H1 (cell line): ENCODE measurements at regions not wholly inside any gene's neighbourhood (a gene's known extent, or its start where the extent isn't known, plus 50 kb on each side); places are given as distances from the start of the nearest gene placed in this dataset.

Experiments used
- CTCF ChIA-PET: fragments of 300-600 bp; sonication (Branson Sonifier 250); formaldehyde crosslinking; loops from one replicate; lab custom pipeline; 2021; ENCODE audit not compliant: partially characterized antibody; lab: Charles Lee
- POLR2A ChIA-PET: fragments of 300-600 bp; sonication (Branson Sonifier 250); formaldehyde crosslinking; loops from one replicate; lab custom pipeline; 2021; ENCODE audit warnings: inconsistent platforms; ENCODE audit not compliant: partially characterized antibody; lab: Charles Lee
- DNase-seq, 2 experiments: peaks; one replicate each; pipeline versions ENCODE4 v3.0.0 to v3.0.0-alpha.2; 2010 to 2022; ENCODE audit warnings: low spot score in 2 of 2, low read depth in 1 of 2, mixed read lengths in 1 of 2
- FAIRE-seq: peaks from 2 replicates; lab custom pipeline; 2011; peaks lifted over from hg19 to GRCh38; lab: Jason Lieb, UNC
- H2AFZ ChIP-seq: 2 replicates; pipeline ENCODE4 v1.8.1; 2012; ENCODE audit warnings: low read length, inconsistent platforms
- H2AK5ac ChIP-seq: 2 replicates; pipeline ENCODE4 v1.6.1; 2013; ENCODE audit warnings: low read depth, low read length
- H2BK120ac ChIP-seq: replicated peaks from 2 replicates; pipeline ENCODE3; 2013; ENCODE audit warnings: low read depth, low read length, inconsistent platforms
- H2BK12ac ChIP-seq: 2 replicates; pipeline ENCODE4 v1.6.1; 2013; ENCODE audit warnings: low read depth, low read length
- H2BK15ac ChIP-seq: 2 replicates; pipeline ENCODE4 v1.6.1; 2013; ENCODE audit warnings: low read length
- H2BK20ac ChIP-seq: 2 replicates; pipeline ENCODE4 v1.6.1; 2013; ENCODE audit warnings: low read length
- H2BK5ac ChIP-seq: 2 replicates; pipeline ENCODE4 v1.6.1; 2013; ENCODE audit warnings: low read depth, low read length
- H3K14ac ChIP-seq: 2 replicates; pipeline ENCODE4 v1.6.1; 2013; ENCODE audit warnings: inconsistent platforms; ENCODE audit not compliant: insufficient read length
- H3K18ac ChIP-seq: 2 replicates; pipeline ENCODE4 v1.6.1; 2013; ENCODE audit warnings: low read length; ENCODE audit errors: extremely low read depth
- H3K23ac ChIP-seq: 2 replicates; pipeline ENCODE4 v1.6.1; 2013; ENCODE audit warnings: inconsistent platforms; ENCODE audit not compliant: insufficient read length
- H3K23me2 ChIP-seq: 2 replicates; pipeline ENCODE4 v1.6.1; 2013; ENCODE audit warnings: low read depth, low read length
- H3K27ac ChIP-seq: 2 replicates; pipeline ENCODE4 v1.6.1; 2011; ENCODE audit warnings: low read depth, low read length, inconsistent platforms
- H3K27me3 ChIP-seq, 4 experiments: replicated peaks in 1 of 4; 1 replicate in 1 of 4; 2 replicates in 3 of 4; pipeline versions ENCODE4 v1.6.1 to v1.8.1; 2011 to 2013; ENCODE audit warnings: low read length in 3 of 4, mild to moderate bottlenecking in 3 of 4, inconsistent platforms in 2 of 4, mixed read lengths in 2 of 4, moderate library complexity in 1 of 4; ENCODE audit not compliant: control insufficient read depth in 3 of 4, insufficient read depth in 3 of 4; ENCODE audit errors: extremely low read depth in 1 of 4
- H3K36me3 ChIP-seq, 4 experiments: 2 replicates each; pipeline versions ENCODE4 v1.6.1 to v1.8.1; 2011 to 2013; ENCODE audit warnings: mild to moderate bottlenecking in 4 of 4, low read length in 3 of 4, moderate library complexity in 2 of 4, control low read depth in 1 of 4, inconsistent platforms in 1 of 4; ENCODE audit not compliant: insufficient read depth in 4 of 4, control insufficient read depth in 2 of 4
- H3K4ac ChIP-seq: replicated peaks from 2 replicates; pipeline ENCODE3; 2013; ENCODE audit warnings: low read length, low read depth, mixed read lengths, inconsistent platforms; ENCODE audit not compliant: insufficient read length
- H3K4me1 ChIP-seq, 4 experiments: replicated peaks in 1 of 4; 1 replicate in 1 of 4; 2 replicates in 3 of 4; pipeline versions ENCODE4 v1.6.1 to v1.8.1; 2011 to 2013; ENCODE audit warnings: low read length in 3 of 4, inconsistent platforms in 2 of 4, mixed read lengths in 1 of 4; ENCODE audit not compliant: insufficient read depth in 4 of 4, control insufficient read depth in 3 of 4
- H3K4me2 ChIP-seq, 2 experiments: 2 replicates each; pipeline versions ENCODE4 v1.6.1 to v1.8.1; 2011 to 2013; ENCODE audit warnings: low read depth in 2 of 2, low read length in 2 of 2, control low read depth in 1 of 2, inconsistent platforms in 1 of 2, mild to moderate bottlenecking in 1 of 2; ENCODE audit not compliant: insufficient read depth in 1 of 2
- H3K4me3 ChIP-seq, 4 experiments: fragments of 200-600, 300-600 bp in 1 of 4; sonication (generic), shearing (Covaris generic), sonication (Bioruptor Twin) in 1 of 4; 2 replicates each; pipeline versions ENCODE4 v1.5.1 to v1.8.1; 2011 to 2016; ENCODE audit warnings: low read length in 4 of 4, low read depth in 3 of 4, control low read depth in 2 of 4, inconsistent platforms in 2 of 4, mild to moderate bottlenecking in 2 of 4, mixed read lengths in 1 of 4, moderate library complexity in 1 of 4; ENCODE audit not compliant: insufficient read depth in 2 of 4; ENCODE audit errors: extremely low read depth in 1 of 4
- H3K56ac ChIP-seq: replicated peaks from 2 replicates; pipeline ENCODE3; 2013; ENCODE audit warnings: low read depth, mild to moderate bottlenecking, mixed read lengths, low read length, inconsistent platforms; ENCODE audit not compliant: insufficient read length
- H3K79me1 ChIP-seq: 2 replicates; pipeline ENCODE4 v1.6.1; 2013; ENCODE audit warnings: low read depth, low read length, control low read depth
- H3K79me2 ChIP-seq, 2 experiments: 2 replicates each; pipeline versions ENCODE4 v1.6.1 to v1.8.1; 2012 to 2013; ENCODE audit warnings: low read length in 2 of 2, mild to moderate bottlenecking in 2 of 2, inconsistent platforms in 1 of 2; ENCODE audit not compliant: insufficient read depth in 2 of 2, control insufficient read depth in 1 of 2
- H3K9ac ChIP-seq, 4 experiments: replicated peaks in 1 of 4; 1 replicate in 1 of 4; 2 replicates in 3 of 4; pipeline versions ENCODE4 v1.6.1 to v1.8.1; 2011 to 2013; ENCODE audit warnings: low read depth in 3 of 4, low read length in 3 of 4, control low read depth in 2 of 4, mild to moderate bottlenecking in 2 of 4, moderate library complexity in 2 of 4, inconsistent platforms in 1 of 4; ENCODE audit errors: extremely low read depth in 1 of 4
- H3K9me3 ChIP-seq, 2 experiments: 2 replicates each; pipeline versions ENCODE4 v1.6.1 to v1.8.1; 2012 to 2013; ENCODE audit warnings: mild to moderate bottlenecking in 2 of 2, moderate library complexity in 2 of 2, control low read depth in 1 of 2, inconsistent platforms in 1 of 2, low read depth in 1 of 2, low read length in 1 of 2, mixed read lengths in 1 of 2; ENCODE audit not compliant: insufficient read depth in 2 of 2
- H4K20me1 ChIP-seq, 2 experiments: replicated peaks in 1 of 2; 2 replicates each; pipeline versions ENCODE3 to v1.8.1; 2011 to 2013; ENCODE audit warnings: inconsistent platforms in 2 of 2, low read length in 2 of 2, mild to moderate bottlenecking in 1 of 2; ENCODE audit not compliant: insufficient read depth in 2 of 2, control insufficient read depth in 1 of 2
- H4K5ac ChIP-seq: 2 replicates; pipeline ENCODE4 v1.6.1; 2013; ENCODE audit warnings: low read length, low read depth, mixed read lengths, inconsistent platforms; ENCODE audit not compliant: insufficient read length
- H4K8ac ChIP-seq: 2 replicates; pipeline ENCODE4 v1.8.0; 2013; ENCODE audit warnings: mild to moderate bottlenecking, moderate library complexity, low read length, inconsistent platforms; ENCODE audit not compliant: insufficient read depth; ENCODE audit errors: extremely low read depth
- H4K91ac ChIP-seq: replicated peaks from 2 replicates; pipeline ENCODE3; 2013; ENCODE audit warnings: low read length, mixed read lengths, inconsistent platforms; ENCODE audit not compliant: insufficient read length
- CHD2 ChIP-seq: IDR thresholded peaks from 2 replicates; pipeline ENCODE4 v1.6.1; 2012; ENCODE audit warnings: low read length, improper control_type of control experiment
- CTBP2 ChIP-seq: IDR thresholded peaks from 2 replicates; pipeline ENCODE4 v1.7.0; 2011; ENCODE audit warnings: borderline replicate concordance, mild to moderate bottlenecking, moderate library complexity, mixed read lengths, low read length; ENCODE audit not compliant: insufficient read depth, insufficient read length
- KDM4A ChIP-seq: IDR thresholded peaks from one replicate; pipeline ENCODE4 v1.7.1; 2012; ENCODE audit warnings: low read depth, mild to moderate bottlenecking, moderate library complexity, low read length, inconsistent platforms; ENCODE audit not compliant: severe bottlenecking
- NANOG ChIP-seq: IDR thresholded peaks from 2 replicates; pipeline ENCODE4 v1.6.1; 2011; ENCODE audit warnings: low read length, low read depth, mild to moderate bottlenecking, inconsistent platforms; ENCODE audit not compliant: insufficient read depth, poor library complexity, severe bottlenecking
- YY1 ChIP-seq: IDR thresholded peaks from 2 replicates; pipeline ENCODE4 v1.6.1; 2011; ENCODE audit warnings: low read depth, mild to moderate bottlenecking, low read length
- WGBS, 2 experiments: shearing (Covaris generic) in 1 of 2; methylation state at CpG; one replicate each; pipeline versions ENCODE4 v1.1.6 to v1.1.7; 2013 to 2015; ENCODE audit warnings: low lambda C conversion rate in 2 of 2, mixed read lengths in 2 of 2, inconsistent platforms in 1 of 2, low coverage in 1 of 2, missing lambda C conversion rate in 1 of 2; ENCODE audit not compliant: insufficient replicate concordance in 2 of 2, insufficient coverage in 1 of 2, insufficient read length in 1 of 2; ENCODE audit errors: extremely low coverage in 1 of 2, missing lambda C conversion rate in 1 of 2; 5-methylcytosine and 5-hydroxymethylcytosine counted together

DNA sequence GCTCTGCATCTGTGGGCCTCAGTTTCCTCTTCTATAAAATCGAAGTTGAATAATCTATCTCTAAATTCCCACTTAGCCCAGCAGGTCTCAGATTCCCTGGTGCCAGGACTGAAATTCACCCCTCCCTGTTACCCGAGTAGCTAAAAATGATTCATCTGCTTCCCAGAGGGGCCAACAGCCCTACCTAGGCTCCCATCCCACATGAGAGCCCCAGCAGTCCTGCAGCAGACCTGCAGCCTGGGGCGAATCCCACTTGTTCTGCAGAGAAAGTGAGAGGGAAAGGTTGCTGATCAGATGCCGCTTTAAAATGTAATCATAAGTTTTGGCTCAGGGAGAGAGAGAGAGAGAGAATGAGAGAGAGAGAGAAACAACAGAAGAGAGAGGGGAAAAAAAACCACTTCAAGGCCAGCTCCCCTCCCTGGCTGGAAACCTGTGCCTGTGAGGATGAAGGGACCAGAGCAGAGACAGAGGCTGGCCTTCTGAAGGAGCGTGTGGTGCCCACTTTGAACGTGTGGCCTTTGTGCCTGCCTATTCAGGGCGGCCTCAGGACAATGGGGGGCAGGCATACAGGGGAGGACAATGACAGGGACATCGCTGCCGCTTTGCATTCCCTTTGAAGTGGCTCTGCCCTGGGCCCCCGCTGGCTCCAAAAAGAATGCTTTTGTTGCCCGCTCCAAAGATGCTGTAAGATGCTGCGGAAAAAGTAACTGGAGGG, 85.2 kb upstream of the NKD1 start:
- WGBS, 2 experiments: 36% methylated on average over 12 of the region's 12 CpGs; no CpG with 5 or more reads in 1 of the 2 experiments
- Histone ChIP-seq H3K23me2 (peaks cover 4% of the 10 kb centered on the region), H3K4me3 (peak overlapping the region in 1 of 4 experiments; percentile 13; a peak in 2 of 8 replicates), H3K27me3 (peaks cover 0 to 14% (median 10%) of the 10 kb centered on the region in 4 experiments; a peak in 4 of 7 replicates), H4K91ac (no peak overlapping the region), H4K20me1 (no peaks in the 10 kb centered on the region), H3K79me2 (no peaks in the 10 kb centered on the region), H2BK5ac (0 out of 2 replicates have a peak overlapping the region, but pooled peaks have one; percentile 11), H3K4me1 (peaks cover 13 to 27% (median 20%) of the 10 kb centered on the region in 4 experiments), H4K8ac (no peak overlapping the region), H3K4ac (no peak overlapping the region), H2BK20ac (peak overlapping the region; percentile 67), H2BK15ac (no peak overlapping the region), H2BK120ac (no peak overlapping the region), H4K5ac (no peak overlapping the region), H3K18ac (0 out of 2 replicates have a peak overlapping the region, but pooled peaks have one; percentile 13), H3K23ac (no peak overlapping the region), H3K79me1 (no peaks in the 10 kb centered on the region), H2AK5ac (no peak overlapping the region), H3K56ac (no peak overlapping the region), H3K14ac (no peak overlapping the region), H3K9ac (no peak overlapping the region), H3K36me3 (no peaks in the 10 kb centered on the region), H3K9me3 (no peaks in the 10 kb centered on the region), H3K4me2 (peak overlapping the region; percentile 40 to 46; a peak in 2 of 4 replicates), H2BK12ac (no peak overlapping the region), H3K27ac (no peak overlapping the region), H2AFZ (no peak overlapping the region)
- no peak for FAIRE-seq
- ChIA-PET CTCF (interaction anchor here (0.6 to 6.7 kb wide), 7 partner anchors 10 to 213 kb away, joined by 3 to 55 read pairs (median 9); no protein-coding TSS in a partner anchor), POLR2A (interaction anchor here (0.7 kb wide), 1 partner anchor 8 kb away, joined by 3 read pairs; no protein-coding TSS in a partner anchor)
- DNase-seq: peak in 1 of 2 experiments; percentile 49
- TF ChIP-seq NANOG (peak; percentile 7), YY1 (0 out of 2 replicates have a peak, but pooled peaks have one; percentile 18), KDM4A (no peak), CHD2 (no peak), CTBP2 (peak; percentile 51)
